ENCODE measurements at regions not wholly inside any gene's neighbourhood (a gene's known extent, or its start where the extent isn't known, plus 50 kb on each side); places are given as distances from the start of the nearest gene placed in this dataset.

DNA sequence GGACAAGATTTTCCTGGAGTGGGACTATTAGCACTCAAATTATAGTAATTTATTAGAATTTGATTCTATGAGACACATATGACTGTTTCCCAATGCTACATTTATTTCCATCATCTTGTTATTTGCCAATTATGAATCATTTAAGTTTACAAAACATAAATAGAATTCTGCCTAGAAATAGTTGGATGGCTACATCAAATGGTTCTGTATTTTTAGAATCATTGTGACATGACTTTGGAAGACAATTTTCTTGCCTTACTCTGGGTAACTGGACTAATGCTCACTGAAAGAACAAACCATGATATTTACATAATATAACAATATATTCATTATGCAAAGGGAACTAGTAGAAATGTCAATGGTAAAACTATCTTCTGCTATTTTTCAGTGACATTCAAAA is 173.5 kb downstream of the ZIC1 start:
- DNase-seq (ENCODE audit: low read depth in 4 of 4, low spot score in 2 of 4): no peak

DNA sequence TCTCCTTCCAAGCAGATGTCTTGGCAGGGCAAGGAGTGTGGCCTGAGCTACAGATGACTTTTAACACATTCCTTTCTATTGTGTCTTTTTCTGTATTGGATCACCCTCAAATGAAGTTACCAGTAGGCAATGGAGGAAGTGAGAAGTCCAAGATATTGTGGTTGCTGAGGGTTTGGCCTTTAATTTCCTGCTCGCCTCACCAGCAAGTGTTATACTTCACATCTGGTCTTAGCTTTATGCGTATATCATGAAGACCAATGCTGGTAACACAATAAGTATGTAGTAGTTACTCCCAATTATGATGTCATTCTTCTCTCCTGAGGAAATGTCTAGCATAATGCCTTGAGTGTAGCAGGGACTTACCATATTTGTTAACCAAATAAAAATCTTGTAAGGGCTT is 179.9 kb downstream of the ZIC1 start:
- no peak for DNase-seq (ENCODE audit: low read depth in 4 of 4, low spot score in 2 of 4)

DNA sequence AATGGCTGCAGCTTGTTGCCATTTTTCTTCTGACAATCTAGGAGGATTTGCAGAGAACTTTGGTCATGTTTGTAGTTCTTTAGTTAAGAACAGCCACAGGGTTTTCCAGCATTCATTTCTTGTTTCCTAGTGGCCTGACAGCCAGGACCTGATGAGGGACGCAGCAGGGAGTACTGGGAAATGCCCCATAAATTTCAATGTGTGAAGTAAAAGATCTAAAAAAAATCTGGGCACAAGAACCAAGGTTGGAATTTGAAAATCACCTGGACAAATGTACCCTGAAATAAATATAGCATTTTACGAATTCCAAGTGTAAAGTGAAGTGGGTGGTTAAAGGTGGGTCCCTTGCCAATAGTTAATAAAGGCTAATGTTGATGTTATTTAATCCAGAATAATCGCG is 195.0 kb downstream of the ZIC1 start:
- DNase-seq (ENCODE audit: low read depth in 4 of 4, low spot score in 2 of 4): no peak

DNA sequence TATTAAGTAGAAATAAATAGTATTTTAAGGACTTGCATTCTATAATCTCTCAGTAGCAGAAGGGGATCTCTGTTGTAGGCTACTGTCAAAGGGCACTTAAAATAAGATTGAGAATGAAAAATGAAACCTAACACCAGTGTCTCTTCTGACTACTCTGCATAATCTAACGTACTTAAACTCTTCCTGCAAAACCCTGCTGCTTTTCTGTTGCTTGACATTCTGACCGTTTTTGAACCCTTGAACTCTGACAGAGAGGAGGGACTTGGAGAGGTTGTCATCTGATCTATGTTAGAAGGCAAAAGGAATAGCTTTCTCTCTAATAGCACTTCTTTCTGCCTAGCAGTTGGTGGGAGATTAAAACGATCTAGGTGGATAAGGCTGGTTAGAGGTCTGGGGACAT is 204.6 kb downstream of the ZIC1 start:
- no peak for DNase-seq (ENCODE audit: low read depth in 4 of 4, low spot score in 2 of 4)

DNA sequence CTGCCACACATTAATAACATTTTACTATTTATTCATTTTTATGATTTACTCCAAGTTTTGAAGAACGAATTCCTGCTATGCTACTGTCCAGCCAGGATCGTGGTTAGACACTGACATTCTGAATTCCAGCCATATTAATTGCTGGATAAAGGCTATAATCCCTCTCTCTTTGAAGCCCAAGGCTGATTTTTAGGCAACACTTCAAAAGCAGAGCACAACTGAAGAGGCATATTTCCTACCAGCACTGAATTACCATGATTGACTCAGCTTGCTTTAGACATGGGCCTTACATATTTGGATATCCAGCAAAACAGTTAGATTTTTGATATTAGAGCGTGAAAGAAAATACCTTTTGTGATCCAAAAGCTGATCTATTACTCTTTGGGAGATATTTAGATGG is 205.0 kb downstream of the ZIC1 start:
- DNase-seq (ENCODE audit: low read depth in 4 of 4, low spot score in 2 of 4): no peak

DNA sequence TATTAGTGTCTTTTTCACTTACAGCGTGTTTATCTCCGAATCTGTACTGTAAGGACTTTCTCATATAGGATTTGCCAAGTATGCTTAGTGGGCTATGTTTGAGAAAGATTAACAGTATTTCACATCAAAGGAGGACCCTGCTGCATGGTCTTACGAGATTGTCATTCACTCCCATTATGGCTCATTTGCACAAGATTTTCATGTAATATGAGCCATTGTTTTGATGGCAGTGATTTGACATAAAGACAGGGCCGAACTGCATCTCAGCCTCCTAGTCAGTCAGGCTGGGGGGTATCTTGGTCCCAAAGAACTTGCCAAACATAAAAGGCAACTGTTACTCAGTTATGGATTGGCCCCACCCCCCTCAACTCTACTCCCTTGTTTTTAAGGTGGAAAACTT is 205.9 kb downstream of the ZIC1 start:
- DNase-seq (ENCODE audit: low read depth in 4 of 4, low spot score in 2 of 4): no peak

DNA sequence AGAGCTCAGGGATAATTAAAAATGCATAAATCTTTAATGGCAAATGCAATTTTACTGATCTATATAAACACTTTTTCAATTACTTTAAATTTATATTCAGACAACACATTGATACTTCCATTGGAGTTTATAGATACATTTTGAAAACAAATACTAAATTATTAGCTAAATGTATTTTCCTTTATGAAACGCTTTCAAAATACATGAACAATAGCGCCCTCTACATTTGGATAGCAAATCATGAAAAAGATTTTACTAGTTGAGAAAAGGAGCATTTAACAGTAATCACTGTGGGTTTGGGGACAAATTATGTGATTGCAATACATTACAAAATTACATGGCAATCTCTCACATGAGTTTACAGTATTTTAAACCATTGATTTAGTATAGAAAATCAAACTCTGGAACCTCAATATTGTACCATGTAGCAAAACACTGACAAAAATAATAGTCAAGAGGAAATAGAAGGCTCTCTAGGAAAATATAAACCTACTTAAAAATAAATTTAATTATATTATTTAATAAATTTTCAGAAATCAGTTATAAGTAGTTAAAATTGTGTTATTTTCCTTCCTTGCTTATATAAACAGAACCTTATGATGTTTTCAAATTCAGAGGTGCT is 207.9 kb downstream of the ZIC1 start:
- DNase-seq (ENCODE audit: low read depth in 4 of 4, low spot score in 2 of 4): no peak

DNA sequence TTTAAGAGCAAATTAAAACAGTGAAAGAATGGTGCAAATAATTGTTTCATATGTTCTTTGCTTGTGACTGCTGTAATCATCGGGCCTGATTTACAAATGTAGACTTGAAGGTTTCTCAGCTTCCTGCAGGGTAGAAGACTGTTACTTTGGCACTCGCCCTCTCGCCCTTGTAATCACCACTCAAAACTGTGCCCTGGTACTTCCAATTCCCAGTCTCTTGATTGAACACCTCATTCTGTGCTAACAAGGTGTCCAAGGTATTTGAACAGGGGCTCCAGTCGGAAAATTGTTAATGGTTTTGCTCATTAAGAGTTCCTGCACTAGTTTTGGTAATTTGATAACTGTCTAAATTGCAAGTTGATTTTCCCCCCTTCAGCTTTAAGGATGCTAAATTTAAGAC is 209.5 kb downstream of the ZIC1 start:
- DNase-seq (ENCODE audit: low read depth in 4 of 4, low spot score in 2 of 4): no peak

DNA sequence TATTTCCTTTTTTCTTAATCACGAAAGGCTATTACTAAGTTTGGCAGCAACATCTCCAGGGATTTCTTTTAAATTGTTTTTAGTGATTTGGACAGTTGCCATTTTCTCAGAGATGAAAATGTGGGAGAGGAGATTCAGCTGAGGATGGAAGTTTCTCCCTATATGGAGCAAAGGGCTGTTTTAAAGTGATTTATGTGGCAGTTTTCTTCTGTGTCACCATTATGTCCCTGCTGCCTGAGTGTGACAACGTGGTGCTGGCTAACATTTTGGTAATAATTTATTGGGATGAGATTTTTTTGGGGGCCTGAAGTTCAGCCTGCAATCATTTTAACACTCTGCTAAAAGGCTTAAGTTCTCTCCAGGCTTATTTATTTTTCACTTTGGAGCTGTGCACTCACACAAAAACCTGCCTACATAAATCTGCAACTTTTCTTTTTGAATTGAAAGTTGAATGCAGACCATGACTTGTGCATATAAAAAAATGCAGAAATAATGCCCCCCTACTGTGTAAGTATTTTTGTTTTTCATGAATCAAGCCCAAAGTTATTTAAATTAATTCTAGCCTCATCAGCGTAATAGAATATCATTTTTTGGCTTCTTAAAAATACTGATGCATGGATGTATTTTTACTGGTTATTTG is 210.9 kb downstream of the ZIC1 start:
- DNase-seq (ENCODE audit: low read depth in 4 of 4, low spot score in 2 of 4): no peak

DNA sequence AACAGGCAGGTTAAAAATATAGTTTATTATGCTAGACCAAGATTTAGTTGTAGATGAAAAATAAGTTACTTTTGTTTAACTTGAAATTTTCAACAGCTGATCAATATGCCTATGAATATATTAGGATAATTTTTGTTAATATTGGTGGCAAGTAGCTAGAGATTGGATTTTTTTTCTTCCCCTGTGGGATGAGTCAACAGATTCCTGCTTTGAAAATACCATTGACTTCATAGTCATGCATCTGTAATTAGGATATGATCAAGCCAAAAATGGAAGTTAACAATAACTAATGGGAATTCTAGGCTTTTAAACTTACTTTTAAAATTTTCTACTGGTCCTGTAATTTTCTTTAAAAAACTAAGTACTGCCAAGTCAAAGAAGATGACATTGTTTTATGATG is 211.7 kb downstream of the ZIC1 start:
- no peak for DNase-seq (ENCODE audit: low read depth in 4 of 4, low spot score in 2 of 4)

DNA sequence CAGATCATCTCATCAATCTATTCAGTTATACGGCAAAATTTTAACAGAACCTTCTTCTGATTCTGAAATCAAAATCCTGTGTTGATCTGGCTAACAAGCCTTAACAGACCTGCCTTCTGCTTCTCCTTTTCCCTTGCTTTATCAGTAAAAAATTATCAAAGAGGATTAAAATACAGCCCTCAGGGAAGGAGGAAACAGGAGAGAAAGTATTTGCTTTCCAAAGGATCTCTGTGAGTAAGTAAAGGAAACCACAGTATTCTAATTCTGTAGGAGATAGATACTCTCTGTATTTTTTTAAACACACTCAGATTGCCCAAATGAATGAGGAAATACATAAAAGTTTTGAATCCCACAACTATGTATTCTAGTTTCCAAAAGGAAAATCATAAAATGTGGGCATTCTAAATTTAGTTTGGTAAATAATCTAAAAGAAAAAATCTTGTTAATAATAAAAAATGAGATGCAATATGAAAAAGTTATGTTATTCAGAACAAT is 221.8 kb downstream of the ZIC1 start:
- DNase-seq (ENCODE audit: low read depth in 4 of 4, low spot score in 2 of 4): no peak

DNA sequence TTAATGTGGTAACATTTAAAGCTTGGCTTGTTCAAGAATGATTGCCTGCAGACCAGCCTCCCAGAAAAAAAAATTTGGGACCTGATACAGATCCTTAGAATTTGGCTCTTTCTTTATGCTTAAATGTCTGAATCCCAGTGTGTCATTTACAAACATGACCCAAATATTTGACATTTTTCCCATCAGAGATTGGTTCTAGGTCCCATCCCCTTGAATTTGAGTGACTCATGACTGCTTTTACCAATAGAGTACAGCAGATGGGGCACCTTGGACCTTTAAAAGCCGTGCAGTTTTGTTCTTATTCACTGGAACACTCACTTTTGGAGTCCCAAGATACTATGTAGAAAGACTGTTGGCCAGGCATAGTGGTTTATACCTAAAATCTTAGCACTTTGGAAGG is 231.6 kb downstream of the ZIC1 start:
- no peak for DNase-seq (ENCODE audit: low read depth in 4 of 4, low spot score in 2 of 4)

DNA sequence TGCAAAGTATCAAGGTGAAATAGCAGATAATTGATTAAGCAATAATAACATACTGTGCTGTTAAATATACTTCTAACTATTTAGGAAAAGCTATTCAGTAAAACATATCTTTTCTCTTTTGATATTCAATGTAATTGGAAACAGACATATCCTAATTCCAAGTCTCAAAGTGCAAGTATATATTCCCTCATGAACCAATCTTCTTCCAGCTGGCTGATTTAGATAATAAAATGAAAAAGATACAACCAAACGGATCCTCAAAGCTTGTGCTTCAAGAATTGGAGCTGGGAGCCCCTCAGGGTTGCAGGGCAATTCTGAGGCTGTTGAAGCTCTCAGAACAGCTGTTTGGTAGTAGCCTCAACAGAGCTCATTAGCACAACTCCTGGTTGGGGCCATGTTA is 236.6 kb downstream of the ZIC1 start:
- no peak for DNase-seq (ENCODE audit: low read depth in 4 of 4, low spot score in 2 of 4)

DNA sequence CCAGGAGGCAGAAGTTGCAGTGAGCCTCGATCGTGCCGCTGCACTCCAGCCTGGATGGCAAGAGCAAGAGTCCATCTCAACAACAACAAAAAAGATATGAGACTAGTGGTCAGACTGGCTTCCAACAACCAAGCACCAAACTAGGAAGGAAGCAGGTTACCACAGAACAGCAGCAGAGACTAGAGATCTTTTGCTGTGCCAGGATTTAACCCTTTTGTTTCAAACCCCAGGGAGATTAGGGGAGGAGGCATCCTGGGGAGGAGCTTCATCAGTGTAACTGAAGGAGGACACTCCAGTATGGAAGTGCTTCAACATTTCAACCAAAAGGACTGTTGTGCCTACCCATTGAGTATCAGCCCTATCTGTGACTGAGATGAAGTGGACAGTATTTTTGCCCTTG is 240.3 kb downstream of the ZIC1 start:
- no peak for DNase-seq (ENCODE audit: low read depth in 4 of 4, low spot score in 2 of 4)

DNA sequence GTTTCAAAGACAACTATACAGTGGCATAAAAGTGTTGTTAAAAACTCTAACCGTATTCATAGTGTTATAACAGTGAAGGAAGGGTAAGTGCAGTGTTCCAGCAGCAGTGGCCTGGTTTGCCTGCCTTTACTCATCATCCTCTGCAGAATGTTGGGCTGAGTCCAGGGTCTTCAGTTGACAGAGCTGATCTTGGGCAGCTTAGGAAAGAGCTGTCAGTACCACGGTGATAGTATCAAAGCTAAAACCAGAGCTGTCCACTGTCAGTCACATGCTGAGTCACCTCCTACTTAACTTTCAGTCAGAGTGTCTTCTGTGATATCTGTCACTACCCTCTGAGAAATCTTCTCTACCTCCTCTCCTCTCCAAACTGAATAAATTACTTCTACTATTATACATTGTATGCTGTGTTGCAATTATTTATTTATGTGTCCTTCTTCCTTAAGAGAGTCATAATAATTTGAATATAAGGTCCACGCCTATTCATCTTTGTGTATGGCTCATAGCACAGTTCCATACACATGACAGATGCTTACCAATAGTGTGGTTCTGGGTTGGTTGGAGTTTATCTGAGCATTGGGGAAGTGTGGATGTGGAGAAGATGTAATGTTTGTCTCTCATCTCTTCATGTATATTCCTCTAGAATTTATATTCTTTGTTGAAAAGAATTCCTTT is 242.1 kb downstream of the ZIC1 start:
- DNase-seq (ENCODE audit: low read depth in 4 of 4, low spot score in 2 of 4): no peak

DNA sequence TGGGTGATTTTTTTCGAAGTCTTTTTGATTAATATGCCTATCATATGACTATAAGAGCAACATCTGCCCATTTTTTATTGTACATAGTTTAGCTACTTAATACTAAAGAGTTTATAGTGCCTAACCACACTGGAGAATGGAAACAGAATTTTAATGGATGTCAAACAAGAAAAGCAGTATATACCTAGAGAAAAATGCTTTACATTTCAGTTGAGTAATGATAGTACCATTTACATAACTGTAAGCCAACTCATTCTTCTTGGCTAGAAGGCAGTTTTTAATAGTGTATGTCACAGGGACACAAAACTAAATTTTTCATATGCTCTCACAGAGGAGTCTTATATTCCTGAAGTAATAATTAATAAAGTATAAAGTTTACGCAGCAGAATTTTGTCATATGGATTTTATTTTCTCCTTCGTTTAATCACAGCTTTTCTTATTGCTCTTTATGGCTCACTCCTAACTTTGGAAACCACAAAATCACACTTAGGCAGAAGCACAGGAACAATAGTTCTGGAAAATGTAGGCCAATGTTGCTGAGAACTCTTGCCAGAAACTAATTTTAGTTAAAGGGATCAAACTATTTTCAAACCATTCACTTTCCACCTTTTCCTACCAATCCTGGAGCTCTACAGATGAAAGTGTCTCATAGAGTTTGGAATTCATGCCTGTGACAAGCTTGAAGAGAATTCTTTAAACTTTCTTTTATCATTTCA is 243.6 kb downstream of the ZIC1 start:
- DNase-seq (ENCODE audit: low read depth in 4 of 4, low spot score in 2 of 4): no peak

DNA sequence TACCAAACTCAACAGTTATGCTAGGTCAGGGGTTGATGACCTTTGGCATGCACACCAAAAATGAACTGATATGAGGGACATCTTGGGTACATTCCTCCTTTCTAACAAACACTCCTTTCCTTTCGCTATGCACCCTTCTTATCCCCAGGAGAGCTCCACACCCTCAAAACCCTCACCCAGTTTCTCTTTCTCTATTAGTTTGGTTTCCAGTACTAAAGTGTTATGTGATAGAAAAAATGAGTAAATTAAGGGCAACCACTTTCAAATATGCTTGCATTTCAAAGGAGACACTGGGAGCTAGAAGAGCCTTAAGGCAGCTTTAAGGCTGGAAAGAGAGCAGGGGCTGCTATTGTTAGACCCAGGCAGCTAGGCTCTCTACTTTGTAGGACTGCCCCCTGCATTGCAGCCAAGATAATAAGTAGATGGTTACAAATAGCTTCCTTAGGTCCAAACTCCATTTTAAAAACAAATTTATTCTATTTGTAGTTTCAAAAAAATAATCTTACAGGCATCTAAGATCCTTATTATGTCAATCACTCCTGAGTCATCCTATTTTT is 244.3 kb downstream of the ZIC1 start:
- DNase-seq (ENCODE audit: low read depth in 4 of 4, low spot score in 2 of 4): no peak

DNA sequence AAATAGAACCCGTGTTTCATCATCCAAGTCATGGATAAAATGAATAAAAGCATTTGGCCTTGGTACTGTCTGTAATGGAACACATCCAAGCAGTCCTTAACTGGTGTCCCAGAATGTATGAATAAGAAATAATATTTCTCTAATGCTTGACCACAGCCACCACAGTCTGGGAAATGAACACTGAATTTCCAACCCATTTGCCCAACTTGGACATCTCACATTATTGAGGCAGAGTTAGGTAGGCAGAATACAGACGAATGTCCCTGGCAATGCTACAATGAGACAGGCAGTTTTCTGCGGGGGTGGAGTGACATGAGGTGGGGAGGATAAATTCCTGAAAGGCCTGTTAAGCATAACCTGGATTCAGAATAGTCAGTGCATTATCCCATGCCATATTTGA is 245.7 kb downstream of the ZIC1 start:
- DNase-seq (ENCODE audit: low read depth in 4 of 4, low spot score in 2 of 4): no peak

DNA sequence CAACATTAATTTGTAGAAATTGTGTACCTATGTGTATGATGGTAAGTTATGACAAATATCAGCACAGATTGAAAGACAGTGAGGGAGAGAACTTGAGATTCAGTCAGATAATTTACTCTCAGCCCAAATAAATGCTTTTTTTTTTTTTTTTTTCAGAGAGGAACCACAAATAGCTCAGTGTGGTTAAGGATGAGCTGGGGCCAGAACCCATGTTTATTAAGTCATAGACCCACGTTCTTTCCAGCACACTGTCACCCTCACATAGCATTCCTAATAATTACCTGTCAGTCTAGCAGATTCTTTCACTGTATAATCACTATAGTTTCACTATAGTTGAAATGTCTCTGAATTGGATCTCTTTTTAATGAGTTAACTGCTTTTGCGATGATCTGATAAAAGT is 246.1 kb downstream of the ZIC1 start:
- DNase-seq (ENCODE audit: low read depth in 4 of 4, low spot score in 2 of 4): no peak

DNA sequence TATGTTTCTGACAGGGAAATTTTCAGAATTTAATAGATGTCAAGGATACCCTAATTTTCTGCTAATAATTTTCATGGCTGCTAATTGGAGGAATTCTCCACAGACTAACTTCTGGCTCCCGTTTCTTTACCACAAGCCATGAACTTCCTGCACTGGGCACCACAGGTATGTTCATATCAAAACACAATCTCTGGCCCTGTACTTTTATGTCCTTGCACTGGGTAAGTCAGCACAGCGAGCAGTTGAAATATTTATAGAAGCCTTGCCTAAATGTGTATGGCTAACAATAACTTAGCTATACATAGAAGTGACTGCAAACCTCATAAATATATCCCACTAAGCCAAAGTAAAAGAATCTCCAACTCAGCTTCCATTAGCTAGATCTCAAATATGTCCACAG is 246.9 kb downstream of the ZIC1 start:
- DNase-seq (ENCODE audit: low read depth in 4 of 4, low spot score in 2 of 4): no peak

DNA sequence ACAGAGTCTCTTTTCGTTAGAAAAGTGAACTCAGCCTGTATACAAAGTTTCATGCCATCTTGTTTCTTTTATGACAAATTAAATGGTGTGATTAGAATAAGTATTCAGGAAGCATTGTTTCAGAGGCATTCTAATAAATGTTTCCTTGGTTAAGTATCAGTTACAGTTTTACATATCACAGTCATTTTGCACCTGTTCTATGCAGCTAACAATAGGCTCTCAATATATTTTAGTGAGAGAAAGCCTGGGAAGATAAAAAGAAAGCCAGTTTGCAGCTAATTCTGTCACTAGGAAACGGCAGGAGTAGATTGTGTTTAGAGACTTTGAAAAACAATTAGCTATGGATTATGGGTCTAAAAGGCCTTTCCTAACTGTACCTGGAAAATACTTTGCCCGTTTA is 252.8 kb downstream of the ZIC1 start:
- no peak for DNase-seq (ENCODE audit: low read depth in 4 of 4, low spot score in 2 of 4)

Measured in left renal cortex interstitium (tissue), 4 donors.